GM13976 (cell line): ENCODE measurements at regions not wholly inside any gene's neighbourhood (a gene's known extent, or its start where the extent isn't known, plus 50 kb on each side); places are given as distances from the start of the nearest gene placed in this dataset.

Experiments
- DNase-seq: peaks from one replicate; pipeline ENCODE4 v3.0.0; 2012; ENCODE audit warnings: low spot score
- in situ Hi-C: fragments of 300-500 bp; cut with MboI; formaldehyde crosslinking; loops from one replicate; pipeline ENCODE4 v1.12.0; 2022; ENCODE audit warnings: low sequenced_read_pairs, mixed read lengths, inconsistent platforms; ENCODE audit not compliant: unreplicated experiment
- TF ChIP-seq, protein P1 (sequence below): IDR thresholded peaks from 2 replicates; pipeline ENCODE4 v1.5.1; 2012; ENCODE audit warnings: borderline replicate concordance, mild to moderate bottlenecking; ENCODE audit not compliant: insufficient read depth; ENCODE audit errors: extremely low read depth, missing control alignments, control extremely low read depth

DNA sequence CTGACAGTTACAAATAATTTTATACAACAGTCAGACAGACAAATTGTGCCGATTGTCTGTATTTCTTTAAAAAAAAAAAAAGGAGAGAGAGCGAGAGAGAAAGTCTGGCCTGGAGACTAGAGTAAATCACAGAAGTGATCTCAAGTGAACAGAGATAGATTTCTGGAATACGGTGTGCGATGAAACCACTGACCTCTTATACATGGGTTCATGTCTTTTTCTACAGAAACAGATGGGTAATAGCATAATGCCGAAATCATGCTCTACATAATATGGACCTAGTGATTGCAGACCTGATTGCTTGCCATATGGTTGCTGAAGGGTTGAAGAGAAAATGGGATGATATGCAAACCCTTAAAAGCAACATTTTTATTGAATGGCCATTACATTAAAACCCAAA, 403.3 kb upstream of the FANCL start:
- in situ Hi-C loops = no loop called here
- TF ChIP-seq, protein P1, sequence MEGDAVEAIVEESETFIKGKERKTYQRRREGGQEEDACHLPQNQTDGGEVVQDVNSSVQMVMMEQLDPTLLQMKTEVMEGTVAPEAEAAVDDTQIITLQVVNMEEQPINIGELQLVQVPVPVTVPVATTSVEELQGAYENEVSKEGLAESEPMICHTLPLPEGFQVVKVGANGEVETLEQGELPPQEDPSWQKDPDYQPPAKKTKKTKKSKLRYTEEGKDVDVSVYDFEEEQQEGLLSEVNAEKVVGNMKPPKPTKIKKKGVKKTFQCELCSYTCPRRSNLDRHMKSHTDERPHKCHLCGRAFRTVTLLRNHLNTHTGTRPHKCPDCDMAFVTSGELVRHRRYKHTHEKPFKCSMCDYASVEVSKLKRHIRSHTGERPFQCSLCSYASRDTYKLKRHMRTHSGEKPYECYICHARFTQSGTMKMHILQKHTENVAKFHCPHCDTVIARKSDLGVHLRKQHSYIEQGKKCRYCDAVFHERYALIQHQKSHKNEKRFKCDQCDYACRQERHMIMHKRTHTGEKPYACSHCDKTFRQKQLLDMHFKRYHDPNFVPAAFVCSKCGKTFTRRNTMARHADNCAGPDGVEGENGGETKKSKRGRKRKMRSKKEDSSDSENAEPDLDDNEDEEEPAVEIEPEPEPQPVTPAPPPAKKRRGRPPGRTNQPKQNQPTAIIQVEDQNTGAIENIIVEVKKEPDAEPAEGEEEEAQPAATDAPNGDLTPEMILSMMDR = no peak
- DNase-seq = no peak

DNA sequence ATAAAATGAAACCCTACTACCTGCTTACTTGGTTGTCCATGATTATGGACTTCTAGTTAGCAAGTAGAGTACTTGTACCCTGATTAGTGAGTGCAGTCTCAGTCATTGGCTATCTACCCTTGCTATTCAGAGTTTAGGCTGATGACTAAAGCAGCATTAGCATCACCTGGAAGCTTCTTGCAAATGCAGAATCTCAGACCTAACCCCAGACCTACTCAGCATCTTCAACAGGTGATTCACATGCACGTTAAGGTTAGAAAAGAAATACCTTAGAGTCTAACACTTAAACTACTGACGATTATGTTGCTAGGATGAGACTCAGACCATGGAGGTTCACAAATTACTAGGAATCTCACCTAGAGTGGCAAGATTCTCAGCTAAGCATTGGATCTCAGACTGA, 399.9 kb upstream of the FANCL start:
- TF ChIP-seq, protein P1 = no peak
- in situ Hi-C loops = no loop called here
- no peak for DNase-seq

DNA sequence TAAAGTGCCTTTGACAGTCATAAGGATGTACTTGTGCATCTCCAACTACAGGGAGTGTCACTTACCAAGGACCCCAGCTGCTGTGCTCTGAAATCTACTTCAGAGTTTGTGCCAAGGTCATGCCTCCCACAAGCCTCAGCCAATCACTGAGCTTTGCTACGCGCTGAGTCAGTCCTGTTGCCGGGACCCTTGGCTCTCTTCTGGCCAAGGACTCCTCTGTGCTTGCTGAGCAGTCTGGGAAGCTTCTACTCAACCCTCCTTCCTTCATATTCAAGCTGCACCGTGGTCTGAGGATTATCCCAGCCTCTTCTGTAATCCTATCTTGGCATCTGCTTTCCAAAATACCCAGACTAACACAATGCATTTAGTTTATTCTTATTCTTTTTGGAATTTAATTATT, 398.9 kb upstream of the FANCL start:
- TF ChIP-seq, protein P1 = no peak
- in situ Hi-C loops = no loop called here
- no peak for DNase-seq

DNA sequence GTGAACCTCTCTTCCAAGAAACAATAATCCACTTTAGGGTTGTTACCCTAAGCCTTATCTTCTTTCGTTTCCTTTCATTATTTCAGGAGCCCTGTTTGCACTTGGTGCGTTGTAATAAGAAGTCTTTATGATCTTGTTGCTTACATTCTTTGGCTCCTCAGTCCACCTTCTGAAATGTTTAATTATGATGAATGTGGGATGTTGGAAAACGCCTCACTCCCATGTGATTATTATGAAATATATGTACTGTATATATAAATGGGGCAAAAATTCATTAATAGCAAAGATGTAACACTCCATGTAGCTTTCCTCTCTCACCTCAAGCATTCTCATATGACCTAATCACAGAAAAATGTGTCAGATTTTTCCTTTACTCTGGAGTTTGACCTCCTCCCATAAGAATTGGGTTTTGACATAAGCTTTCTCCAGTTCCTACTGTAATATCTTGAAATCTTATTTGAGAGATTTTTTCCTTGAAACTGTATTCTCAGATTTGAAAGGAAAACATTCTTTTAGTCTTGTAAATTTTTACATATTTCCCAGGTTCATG, 397.2 kb upstream of the FANCL start:
- DNase-seq = no peak
- in situ Hi-C loops = no loop called here
- TF ChIP-seq, protein P1 = no peak

DNA sequence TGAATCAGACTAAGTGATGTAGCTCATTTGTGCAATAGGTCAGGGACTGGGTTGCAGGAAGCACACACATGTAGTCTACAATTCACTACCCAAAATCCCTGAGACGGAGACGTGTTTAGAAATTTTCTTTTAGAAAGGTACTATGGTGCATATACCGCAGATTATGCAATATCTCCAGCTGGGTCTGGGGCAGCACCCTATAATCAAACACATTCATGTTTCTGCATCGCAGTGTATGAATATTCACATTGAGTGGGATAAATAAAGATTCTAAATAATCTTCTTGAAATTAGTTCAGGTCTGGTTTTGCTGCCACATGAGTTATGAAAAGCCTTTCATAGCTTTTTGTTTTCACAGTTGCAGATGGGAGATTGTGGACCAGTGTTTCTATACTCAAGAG, 395.7 kb upstream of the FANCL start:
- DNase-seq = no peak
- in situ Hi-C loops = no loop called here
- TF ChIP-seq, protein P1 = no peak

DNA sequence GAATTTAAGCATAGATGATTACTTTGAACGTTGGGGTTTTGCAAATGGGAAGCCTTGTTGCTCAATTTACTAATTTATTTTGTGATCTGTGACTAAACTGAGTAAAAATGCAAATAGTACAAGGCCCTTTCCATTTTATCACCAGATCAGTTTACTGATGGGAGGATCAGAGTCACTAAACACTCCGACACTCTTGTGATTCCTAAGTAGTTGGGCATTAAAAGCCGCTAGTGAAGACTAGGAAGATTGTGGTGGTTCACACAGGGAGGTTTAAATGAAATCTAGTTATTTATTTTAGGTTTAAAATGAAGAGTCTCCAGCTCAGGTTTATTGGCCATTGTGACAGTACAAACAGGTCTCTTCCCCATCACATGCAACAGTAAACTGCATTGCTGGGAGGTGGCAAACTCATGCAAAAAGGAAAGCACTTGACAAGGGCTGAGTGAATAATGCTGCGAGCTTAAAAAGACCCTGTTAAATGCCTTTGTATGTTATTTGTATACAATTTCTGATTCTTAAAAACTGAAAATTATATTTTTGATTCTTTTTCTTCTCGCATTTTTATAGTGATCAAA, 394.8 kb upstream of the FANCL start:
- in situ Hi-C loops = no loop called here
- TF ChIP-seq, protein P1 = no peak
- no peak for DNase-seq

DNA sequence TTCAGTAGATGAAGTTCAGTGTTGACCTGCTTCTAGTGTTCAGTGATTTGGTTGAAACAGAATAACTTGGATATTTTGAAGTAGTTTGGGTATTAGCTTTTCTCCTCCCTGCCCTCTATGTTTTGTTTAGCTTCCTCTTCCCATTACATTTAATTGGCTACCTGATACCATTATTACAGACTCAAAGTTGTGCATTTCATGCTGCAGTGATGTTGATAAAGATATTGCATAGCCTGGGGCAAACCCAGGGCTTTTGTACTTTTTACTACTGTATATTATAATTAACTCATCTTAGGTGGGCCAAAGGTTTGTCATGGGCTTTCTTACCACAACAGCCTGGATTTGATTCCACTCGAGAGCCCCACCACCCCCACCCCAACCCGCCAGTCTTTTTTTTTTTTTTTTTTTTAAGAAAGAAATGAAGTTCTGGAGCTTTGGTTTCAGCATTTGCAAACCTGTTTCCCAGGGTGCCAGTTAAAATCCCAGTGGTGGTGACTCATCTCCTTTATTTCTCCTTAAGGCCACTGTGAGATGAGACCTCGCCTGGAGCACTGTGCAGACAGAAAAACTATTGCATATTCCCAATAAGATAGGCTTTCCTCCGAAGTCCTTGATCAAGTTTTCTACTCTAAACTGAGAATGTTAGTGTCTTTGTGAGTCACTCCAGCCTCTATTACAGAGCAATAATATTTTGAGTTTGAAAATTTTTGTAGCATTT, 393.7 kb upstream of the FANCL start:
- TF ChIP-seq, protein P1 = no peak
- no peak for DNase-seq
- in situ Hi-C loops = no loop called here
